Left ventricle myocardium inferior (tissue), 1 donor: ENCODE measurements at regions not wholly inside any gene's neighbourhood (a gene's known extent, or its start where the extent isn't known, plus 50 kb on each side); places are given as distances from the start of the nearest gene placed in this dataset.

ENCODE experiments used
- DNase-seq: peaks from one replicate; pipeline ENCODE4 v3.0.0-alpha.2; 2020
- H3K27ac ChIP-seq: fragments of 200-600 bp; replicated peaks from 2 replicates; pipeline ENCODE4 v1.8.0; 2021
- H3K27me3 ChIP-seq: fragments of 200-600 bp; 2 replicates; pipeline ENCODE4 v1.8.0; 2021; ENCODE audit warnings: low read depth
- H3K36me3 ChIP-seq: fragments of 200-600 bp; 2 replicates; pipeline ENCODE4 v1.8.0; 2021
- H3K4me1 ChIP-seq: fragments of 200-600 bp; 2 replicates; pipeline ENCODE4 v1.8.0; 2021
- H3K4me3 ChIP-seq: fragments of 200-600 bp; 2 replicates; pipeline ENCODE4 v1.8.0; 2021; ENCODE audit warnings: mild to moderate bottlenecking, moderate library complexity
- H3K9me3 ChIP-seq: fragments of 200-600 bp; replicated peaks from 2 replicates; pipeline ENCODE4 v1.8.0; 2021
- CTCF ChIP-seq: fragments of 200-600 bp; IDR thresholded peaks from 2 replicates; pipeline ENCODE4 v1.8.0; 2021; ENCODE audit warnings: antibody characterized with exemption, mild to moderate bottlenecking, borderline replicate concordance
- intact Hi-C: fragments of 100-400 bp; cut with micrococcal nuclease; formaldehyde crosslinking; loops from one replicate; pipeline ENCODE4 v1.11.0; 2022
- donor health status: DM: no; HTN: yes; CAD: no; lungs with severe emphysema.

GRCh38 chr18:1488957-1489356, 584.3 kb downstream of the ADCYAP1 start:
- no peak for DNase-seq
- H3K4me3 ChIP-seq: no peak overlapping the region
- no peaks in the 10 kb centered on the region for H3K4me1 ChIP-seq
- TF ChIP-seq CTCF: no peak
- no peaks in the 10 kb centered on the region for H3K36me3 ChIP-seq
- H3K9me3 ChIP-seq: peaks cover 9% of the 10 kb centered on the region
- H3K27me3 ChIP-seq: no peaks in the 10 kb centered on the region
- intact Hi-C loops: no loop called here
- H3K27ac ChIP-seq: no peak overlapping the region

GRCh38 chr18:1495387-1495786, 590.7 kb downstream of the ADCYAP1 start:
- H3K27me3 ChIP-seq: no peaks in the 10 kb centered on the region
- no peaks in the 10 kb centered on the region for H3K36me3 ChIP-seq
- intact Hi-C loops: no loop called here
- H3K4me3 ChIP-seq: no peak overlapping the region
- peaks cover 26% of the 10 kb centered on the region for H3K9me3 ChIP-seq
- no peak for TF ChIP-seq CTCF
- no peaks in the 10 kb centered on the region for H3K4me1 ChIP-seq
- no peak for DNase-seq
- no peak overlapping the region for H3K27ac ChIP-seq

- TF ChIP-seq CTCF: no peak
These were observed 591.4 kb downstream of the ADCYAP1 start for GRCh38 chr18:1496096-1496495.

DNA sequence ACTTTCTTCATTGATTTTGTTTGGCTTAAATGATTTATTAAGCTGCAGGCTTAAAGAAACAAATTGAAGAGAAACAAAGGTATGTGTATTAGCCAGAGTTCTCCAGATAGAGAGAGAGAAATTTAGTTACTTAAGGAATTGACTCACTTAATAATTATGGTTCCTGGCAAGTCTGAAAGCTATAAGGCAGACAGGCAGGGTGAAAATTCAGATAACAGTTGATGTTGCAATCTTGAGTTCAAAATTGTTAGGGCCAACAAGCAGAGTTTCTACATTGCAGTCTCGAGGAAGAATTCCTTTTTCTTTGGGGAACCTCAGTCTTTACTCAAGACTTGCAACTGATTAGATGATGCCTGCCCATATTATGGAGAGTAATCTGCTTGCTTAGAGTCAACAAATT, 593.5 kb downstream of the ADCYAP1 start:
- no peak for TF ChIP-seq CTCF

More at GRCh38 chr18:1496096-1496495, 591.4 kb downstream of the ADCYAP1 start:
- no peak overlapping the region for H3K27ac ChIP-seq
- H3K4me3 ChIP-seq: no peak overlapping the region
- peaks cover 23% of the 10 kb centered on the region for H3K9me3 ChIP-seq
- H3K36me3 ChIP-seq: no peaks in the 10 kb centered on the region
- intact Hi-C loops: no loop called here
- DNase-seq: no peak
- no peaks in the 10 kb centered on the region for H3K27me3 ChIP-seq
- no peaks in the 10 kb centered on the region for H3K4me1 ChIP-seq

DNA sequence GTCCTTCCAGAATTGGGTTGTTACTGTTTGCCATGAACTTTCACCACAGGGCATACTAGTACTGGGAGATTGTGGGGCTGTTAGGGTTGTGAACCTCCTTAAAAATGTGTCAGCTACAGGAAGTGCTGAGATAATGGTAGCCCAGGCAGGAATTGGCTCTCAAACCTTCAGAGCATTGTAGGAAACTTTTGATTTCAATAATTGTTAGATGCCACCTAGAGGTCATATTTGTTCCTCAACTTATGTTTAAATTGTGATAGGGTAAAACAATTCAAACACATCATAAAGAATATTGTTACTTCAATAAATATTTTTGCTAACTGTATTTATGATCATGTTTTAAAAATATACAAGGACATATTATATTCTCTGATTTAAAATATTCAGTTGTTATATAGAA, 594.6 kb downstream of the ADCYAP1 start:
- intact Hi-C loops: no loop called here
- no peaks in the 10 kb centered on the region for H3K4me1 ChIP-seq
- peaks cover 17% of the 10 kb centered on the region for H3K9me3 ChIP-seq
- no peak for DNase-seq
- no peak for TF ChIP-seq CTCF
- H3K4me3 ChIP-seq: no peak overlapping the region
- H3K36me3 ChIP-seq: no peaks in the 10 kb centered on the region
- no peaks in the 10 kb centered on the region for H3K27me3 ChIP-seq
- H3K27ac ChIP-seq: no peak overlapping the region

More for the DNA sequence above, 593.5 kb downstream of the ADCYAP1 start:
- Histone ChIP-seq H3K36me3 (no peaks in the 10 kb centered on the region), H3K27ac (no peak overlapping the region), H3K9me3 (peaks cover 17% of the 10 kb centered on the region), H3K27me3 (no peaks in the 10 kb centered on the region), H3K4me3 (no peak overlapping the region), H3K4me1 (no peaks in the 10 kb centered on the region)
- no peak for DNase-seq
- intact Hi-C loops: no loop called here

- no peak for TF ChIP-seq CTCF
- no peaks in the 10 kb centered on the region for H3K36me3 ChIP-seq
- H3K4me1 ChIP-seq: no peaks in the 10 kb centered on the region
- intact Hi-C loops: no loop called here
- H3K9me3 ChIP-seq: no peaks in the 10 kb centered on the region
- no peak overlapping the region for H3K27ac ChIP-seq
- no peak overlapping the region for H3K4me3 ChIP-seq
- DNase-seq: no peak
- H3K27me3 ChIP-seq: no peaks in the 10 kb centered on the region
These were observed 599.2 kb downstream of the ADCYAP1 start for GRCh38 chr18:1503847-1504246.
